ENCODE measurements at regions not wholly inside any gene's neighbourhood (a gene's known extent, or its start where the extent isn't known, plus 50 kb on each side); places are given as distances from the start of the nearest gene placed in this dataset.
"Not testable (repeated sequence)": the region's sequence is repeated elsewhere in the genome, so short reads cannot be mapped to it uniquely, and the experiment has no call there.

DNA sequence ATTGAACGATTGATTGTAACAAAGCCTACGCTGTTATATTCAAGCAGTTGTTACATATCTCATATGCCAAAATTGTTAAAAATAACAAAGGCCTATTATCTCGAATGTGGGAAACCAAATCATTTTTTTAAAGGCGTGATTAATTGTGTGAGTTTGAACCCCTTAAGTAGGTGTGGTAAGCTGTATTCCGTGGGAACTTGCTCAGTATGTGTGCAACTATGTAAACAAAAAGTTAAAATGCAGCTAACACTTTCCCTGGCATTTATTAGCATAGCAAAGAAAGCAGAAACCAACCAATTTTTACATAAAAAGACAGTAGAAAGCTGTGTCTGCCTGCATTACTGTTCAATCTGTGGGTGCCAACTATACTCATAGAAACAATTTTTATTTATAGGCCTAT lies 166.0 kb upstream of the HAND2 start:
- no peak for DNase-seq

GRCh38 chr4:173685831-173686210 lies 155.8 kb upstream of the HAND2 start:
- no peak for DNase-seq

GRCh38 chr4:173685165-173685830 lies 155.3 kb upstream of the HAND2 start:
- DNase-seq: no peak

- DNase-seq: no peak
Observed at GRCh38 chr4:173684223-173684622, 154.2 kb upstream of the HAND2 start.

DNA sequence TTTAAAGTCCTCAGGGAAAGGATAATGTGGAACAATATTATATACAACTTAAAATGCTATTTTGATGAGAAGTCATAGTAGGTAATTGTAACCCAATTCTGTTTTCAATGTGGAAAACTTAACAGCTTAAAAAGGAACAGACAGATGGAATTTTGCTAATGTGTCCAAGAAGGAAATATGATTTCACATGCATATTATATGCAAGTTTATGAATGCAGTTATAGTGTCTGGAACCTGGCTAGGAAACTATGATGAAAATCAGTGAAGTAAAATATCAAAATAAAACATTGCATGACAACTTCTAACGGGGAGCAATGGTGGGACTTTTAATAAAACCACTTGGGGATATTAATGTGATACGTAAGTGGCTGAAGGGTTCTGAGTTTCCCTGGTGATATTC lies 152.6 kb upstream of the HAND2 start:
- no peak for DNase-seq

DNA sequence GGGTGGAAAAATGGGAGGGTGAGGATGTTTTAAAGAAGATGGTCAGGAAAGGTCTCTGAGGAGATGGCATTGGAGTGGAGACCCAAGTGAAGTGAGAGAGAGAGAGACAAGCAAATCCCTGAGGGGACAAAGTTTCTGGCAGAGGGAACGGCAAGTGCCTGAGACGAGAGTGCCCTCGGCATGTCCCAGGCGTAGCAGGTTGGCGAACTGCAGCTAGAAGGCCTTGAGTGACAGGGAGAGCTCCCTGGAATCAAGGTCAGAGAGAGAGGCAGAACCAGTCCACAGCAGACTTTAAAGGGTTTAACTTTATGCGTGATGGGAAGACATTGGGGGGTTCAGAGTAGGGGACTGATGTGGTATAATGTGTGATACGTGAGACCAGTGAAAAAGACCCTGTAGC lies 150.2 kb upstream of the HAND2 start:
- no peak for DNase-seq

DNA sequence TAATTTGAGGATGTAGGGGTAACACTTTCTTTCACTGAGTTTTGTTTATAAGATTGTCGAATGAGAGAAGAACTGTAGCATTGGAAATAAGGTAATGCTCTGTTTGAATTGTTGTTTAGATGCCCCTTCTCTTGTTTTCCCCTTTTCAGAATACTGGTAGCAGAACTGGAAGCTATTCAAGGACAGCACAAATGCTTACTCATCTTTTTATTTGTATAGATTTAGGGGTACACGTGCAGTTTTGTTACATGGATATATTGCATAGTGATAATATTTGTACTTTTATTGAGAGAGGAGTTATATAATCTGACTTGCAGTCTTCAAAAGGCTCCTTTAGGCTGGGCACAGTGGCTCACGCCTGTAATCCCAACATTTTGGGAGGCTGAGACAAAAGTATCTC lies 145.4 kb upstream of the HAND2 start:
- DNase-seq: no peak

DNA sequence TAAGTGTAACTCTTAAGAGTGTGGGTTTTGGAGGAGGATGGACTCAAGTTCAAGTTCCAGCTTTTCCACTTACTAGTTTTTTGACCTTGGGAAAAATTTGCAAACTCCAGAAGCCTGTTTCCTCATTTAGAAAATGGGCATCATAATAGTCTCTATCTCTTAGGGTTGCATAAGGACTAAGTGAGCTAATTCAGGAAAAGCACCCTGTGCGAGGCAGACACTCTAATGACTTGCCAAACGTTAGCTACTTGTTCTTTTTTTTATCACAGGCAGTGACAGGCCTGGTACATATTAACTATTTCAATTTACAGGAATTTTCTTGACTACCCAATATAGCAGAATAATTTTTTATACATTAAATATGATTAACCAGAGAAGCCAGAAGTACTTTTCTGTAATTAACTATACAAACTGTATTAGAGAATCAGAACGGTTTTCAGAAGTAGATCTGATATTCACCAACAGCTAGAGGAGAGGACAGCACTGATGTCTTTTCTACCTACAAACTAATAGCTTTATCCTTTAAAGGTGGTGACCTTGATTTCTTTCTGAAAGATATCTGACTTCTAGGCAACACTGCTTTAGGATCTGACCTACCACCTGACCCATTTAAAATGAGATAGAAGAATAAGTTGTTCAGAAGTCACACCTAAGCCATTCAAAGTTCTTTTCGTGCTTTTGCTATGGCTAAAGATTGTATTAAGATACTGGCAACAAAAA lies 139.6 kb upstream of the HAND2 start:
- no peak for DNase-seq

GRCh38 chr4:173661001-173661400 lies 131.0 kb upstream of the HAND2 start:
- DNase-seq: no peak

DNA sequence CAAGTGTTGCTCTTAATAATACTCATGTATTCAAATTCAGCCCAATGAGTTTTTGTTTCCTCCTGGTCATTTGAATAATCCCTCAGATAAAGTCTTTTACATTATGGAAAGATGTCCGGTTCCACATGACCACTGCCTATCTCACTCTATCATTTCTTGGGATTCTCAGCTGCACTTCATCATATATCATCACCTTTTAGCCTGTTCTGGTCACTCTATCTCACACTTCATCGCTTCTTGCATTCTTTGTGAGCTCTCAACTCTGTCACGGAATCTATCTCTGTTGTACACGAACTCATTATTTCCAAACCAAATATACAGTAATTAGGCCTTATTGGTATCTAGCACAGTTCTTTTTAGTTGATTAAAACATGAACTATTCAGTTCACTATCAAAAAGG lies 126.9 kb upstream of the HAND2 start:
- no peak for DNase-seq

DNA sequence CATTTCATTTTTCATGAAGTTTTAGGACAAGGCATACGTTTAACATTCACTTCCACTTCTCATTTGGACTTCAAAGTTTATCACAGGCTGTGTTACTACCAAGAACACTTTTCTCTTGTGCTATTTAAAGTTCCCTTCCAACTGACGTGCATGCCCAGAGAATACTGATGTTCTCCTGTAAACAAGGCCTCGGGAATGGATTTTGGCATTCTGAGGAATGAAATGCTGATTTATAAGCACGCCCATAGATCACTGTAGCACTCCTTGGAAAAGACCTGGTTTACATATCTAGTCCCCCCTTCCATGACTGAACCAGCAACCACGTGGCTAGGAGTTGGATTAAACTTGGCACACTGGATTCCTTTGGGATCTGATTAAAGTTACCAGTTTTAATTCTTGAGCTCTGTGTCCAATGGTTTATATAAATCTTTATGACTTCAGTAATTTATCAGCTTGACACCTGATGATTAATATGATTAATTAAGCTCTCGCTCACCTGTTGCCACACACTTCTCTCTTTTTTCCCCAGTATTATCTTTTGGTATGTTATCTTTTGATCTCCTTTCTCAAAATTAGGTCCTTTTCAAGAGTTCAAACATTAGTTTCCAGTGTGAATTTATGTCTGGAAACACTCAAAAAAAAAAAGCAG lies 122.4 kb upstream of the HAND2 start:
- DNase-seq: no peak

DNA sequence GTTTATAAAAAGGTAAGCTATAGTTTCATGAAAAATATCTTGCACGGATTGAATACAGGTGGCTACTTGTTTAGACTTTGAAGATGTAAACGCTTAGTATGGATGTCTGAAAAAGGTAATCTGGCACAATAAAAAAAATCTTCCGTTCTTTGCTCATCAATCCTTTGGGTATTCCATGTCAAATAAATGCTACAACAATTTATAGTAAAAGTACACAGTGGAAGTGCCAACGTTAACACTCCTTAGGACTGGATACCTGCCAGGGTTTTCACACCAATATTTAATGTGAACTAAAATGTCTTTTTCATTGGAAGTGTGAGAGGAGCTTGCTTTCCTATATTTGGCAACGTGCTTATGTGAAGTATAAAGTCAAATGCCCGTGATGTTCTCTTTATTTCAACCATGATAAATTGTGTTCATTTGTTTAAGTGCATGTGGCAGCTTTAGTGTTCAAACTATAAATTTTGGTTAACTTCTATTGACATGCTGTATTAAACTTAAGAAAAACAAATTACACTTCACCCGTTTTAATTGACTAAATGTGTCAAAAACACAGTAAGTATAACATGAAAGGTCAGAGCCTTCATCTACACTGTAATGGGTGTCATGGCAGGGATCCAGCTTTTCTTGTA lies 121.7 kb upstream of the HAND2 start:
- DNase-seq: no peak

DNA sequence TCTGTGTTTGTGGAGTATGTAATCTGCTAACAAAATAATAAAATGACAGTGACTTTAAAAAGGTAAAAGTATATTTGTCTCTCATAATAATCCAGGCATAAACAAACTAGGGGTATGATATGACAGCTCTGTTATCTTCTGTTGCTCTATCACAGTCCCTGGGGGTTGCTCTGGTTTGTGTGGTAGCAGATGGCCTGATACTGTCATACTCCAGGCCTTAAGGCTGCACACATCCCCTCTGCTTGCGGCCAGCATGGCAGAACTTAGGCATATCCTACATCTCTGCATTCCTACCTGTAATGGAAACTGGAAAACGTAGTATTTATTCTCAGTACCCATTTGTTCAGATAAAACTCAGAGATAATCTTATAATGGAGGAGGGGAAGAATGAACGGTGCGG lies 117.9 kb upstream of the HAND2 start:
- DNase-seq: no peak

GRCh38 chr4:173642509-173642908 lies 112.5 kb upstream of the HAND2 start:
- no peak for DNase-seq

- DNase-seq: no peak
Observed at GRCh38 chr4:173635395-173635794, 105.4 kb upstream of the HAND2 start.

GRCh38 chr4:173626277-173626676 lies 96.2 kb upstream of the HAND2 start:
- no peak for DNase-seq

DNA sequence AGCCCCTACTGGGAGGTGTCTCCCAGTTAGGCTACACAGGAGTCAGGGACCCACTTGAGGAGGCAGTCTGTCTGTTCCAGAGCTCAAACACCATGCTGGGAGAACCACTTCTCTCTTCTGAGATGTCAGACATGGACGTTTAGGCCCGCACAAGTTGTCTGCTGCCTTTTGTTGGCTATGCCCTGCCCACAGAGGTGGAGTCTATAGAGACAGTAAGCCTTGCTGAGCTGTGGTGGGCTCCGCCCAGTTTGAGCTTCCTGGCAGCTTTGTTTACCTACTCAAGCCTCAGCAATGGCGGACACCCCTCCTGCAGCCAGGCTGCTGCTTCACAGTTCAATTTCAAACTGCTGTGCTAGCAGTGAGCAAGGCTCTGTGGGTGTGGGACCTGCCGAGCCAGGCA lies 88.6 kb upstream of the HAND2 start:
- DNase-seq: not testable (repeated sequence)

DNA sequence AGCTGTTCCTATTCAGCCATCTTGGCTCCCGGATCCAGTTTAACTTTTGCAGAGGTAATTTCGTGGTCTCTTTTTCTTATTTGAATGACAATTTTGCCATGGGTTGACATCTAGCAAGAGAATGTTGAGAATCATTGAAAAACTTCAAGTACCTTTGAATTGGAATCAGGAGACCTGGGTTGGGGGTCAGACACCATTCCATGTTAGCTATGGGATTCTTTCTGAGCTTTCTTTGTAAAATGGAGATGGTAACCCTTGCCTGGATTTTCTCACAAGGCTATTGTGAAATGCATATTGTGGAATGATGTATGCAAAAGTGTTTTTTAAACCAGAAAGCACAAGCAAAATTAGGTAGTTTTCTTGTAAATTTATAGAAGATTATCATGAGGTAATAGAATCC lies 79.1 kb upstream of the HAND2 start:
- DNase-seq: no peak

- DNase-seq: not testable (repeated sequence)
Observed at GRCh38 chr4:173608632-173609031, 78.6 kb upstream of the HAND2 start.

- no peak for DNase-seq
Observed at GRCh38 chr4:173591760-173592159, 61.7 kb upstream of the HAND2 start.

DNA sequence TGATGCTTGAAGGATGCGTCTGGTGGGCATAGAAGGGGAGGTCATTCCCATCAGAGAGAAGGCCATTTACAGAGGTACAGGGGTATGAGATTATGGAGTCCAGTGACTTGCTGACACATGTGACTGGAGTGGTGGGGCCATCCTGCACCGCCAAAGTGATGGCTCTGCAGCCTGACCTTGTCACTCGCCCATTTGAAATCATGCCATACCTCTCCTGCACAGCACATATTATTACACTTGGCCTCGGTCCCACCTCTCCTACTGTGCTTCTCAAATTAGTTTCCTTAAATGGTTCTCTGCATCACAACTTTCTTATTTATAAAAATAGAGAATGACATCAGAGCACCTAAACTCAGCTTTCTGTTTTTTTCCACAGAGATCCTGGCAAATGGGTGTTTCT lies 60.7 kb upstream of the HAND2 start:
- DNase-seq: no peak

DNA sequence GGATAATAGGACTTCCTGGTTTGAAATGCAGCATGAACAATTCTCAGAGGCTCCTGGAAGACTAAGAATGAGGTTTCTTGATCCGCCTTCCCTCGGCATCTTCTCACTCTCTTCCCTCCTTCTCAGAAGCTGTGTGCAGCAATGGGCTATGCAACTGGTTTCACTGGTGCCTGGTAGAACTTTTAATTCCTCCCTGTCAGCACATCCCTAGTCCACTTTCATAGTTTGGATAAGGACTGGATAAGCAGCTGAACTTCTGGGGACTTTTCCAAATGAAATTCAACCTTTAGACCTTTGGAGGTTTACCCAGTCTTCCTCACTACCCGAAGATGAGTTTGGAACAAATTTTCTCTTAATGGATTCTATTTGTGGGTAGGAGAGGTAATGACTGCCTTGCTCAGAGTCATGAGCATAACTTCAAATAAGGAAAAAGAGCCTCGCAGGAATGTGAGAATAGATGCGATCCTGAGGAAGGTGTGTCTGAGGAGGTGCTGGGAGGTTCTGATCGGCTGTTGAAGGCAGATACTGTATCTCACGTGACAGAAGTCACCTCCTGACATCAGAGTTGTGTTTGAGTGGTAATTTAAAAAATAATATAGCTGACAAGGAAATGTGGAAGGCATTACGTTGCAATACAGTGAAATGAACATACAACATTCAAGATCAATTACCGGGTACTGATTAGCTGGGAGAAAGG lies 56.0 kb upstream of the HAND2 start:
- DNase-seq: no peak

DNA sequence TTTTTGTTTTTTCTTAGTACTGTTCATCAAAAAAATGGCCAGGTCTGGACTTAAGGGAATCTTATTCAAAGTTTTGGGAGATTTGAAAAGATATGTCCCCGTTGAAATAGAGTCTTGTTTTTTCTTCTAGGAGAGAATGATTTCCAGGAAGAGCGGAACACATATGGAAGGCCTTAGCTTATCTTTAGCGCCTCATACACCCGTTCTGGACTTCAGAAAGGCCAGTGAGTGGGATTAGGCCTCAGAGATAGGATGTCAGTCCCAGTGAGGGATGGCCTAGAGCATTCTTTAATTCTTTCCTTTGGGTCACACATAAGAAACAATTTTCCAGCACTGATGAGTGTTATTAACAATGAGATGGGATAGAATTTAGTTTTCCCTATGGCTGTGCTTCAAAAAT lies 54.5 kb upstream of the HAND2 start:
- no peak for DNase-seq

Data from stimulated activated CD4-positive, alpha-beta T cell treated with anti-CD3 and anti-CD28 coated beads, Interleukin-4, amount 100 ng/mL, for 24 hours (primary cell).